ENCODE measurements at regions not wholly inside any gene's neighbourhood (a gene's known extent, or its start where the extent isn't known, plus 50 kb on each side); places are given as distances from the start of the nearest gene placed in this dataset.

GRCh38 chr10:113479346-113480080 lies 73.3 kb upstream of the HABP2 start:
- TF ChIP-seq, protein P1, sequence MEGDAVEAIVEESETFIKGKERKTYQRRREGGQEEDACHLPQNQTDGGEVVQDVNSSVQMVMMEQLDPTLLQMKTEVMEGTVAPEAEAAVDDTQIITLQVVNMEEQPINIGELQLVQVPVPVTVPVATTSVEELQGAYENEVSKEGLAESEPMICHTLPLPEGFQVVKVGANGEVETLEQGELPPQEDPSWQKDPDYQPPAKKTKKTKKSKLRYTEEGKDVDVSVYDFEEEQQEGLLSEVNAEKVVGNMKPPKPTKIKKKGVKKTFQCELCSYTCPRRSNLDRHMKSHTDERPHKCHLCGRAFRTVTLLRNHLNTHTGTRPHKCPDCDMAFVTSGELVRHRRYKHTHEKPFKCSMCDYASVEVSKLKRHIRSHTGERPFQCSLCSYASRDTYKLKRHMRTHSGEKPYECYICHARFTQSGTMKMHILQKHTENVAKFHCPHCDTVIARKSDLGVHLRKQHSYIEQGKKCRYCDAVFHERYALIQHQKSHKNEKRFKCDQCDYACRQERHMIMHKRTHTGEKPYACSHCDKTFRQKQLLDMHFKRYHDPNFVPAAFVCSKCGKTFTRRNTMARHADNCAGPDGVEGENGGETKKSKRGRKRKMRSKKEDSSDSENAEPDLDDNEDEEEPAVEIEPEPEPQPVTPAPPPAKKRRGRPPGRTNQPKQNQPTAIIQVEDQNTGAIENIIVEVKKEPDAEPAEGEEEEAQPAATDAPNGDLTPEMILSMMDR (conservative IDR thresholded peaks at IDR 0.05) = no peak
- TF ChIP-seq ZFX (IDR thresholded peaks at IDR 0.05) = no peak

All from C4-2B (cell line).